ENCODE measurements at regions not wholly inside any gene's neighbourhood (a gene's known extent, or its start where the extent isn't known, plus 50 kb on each side); places are given as distances from the start of the nearest gene placed in this dataset.

DNA sequence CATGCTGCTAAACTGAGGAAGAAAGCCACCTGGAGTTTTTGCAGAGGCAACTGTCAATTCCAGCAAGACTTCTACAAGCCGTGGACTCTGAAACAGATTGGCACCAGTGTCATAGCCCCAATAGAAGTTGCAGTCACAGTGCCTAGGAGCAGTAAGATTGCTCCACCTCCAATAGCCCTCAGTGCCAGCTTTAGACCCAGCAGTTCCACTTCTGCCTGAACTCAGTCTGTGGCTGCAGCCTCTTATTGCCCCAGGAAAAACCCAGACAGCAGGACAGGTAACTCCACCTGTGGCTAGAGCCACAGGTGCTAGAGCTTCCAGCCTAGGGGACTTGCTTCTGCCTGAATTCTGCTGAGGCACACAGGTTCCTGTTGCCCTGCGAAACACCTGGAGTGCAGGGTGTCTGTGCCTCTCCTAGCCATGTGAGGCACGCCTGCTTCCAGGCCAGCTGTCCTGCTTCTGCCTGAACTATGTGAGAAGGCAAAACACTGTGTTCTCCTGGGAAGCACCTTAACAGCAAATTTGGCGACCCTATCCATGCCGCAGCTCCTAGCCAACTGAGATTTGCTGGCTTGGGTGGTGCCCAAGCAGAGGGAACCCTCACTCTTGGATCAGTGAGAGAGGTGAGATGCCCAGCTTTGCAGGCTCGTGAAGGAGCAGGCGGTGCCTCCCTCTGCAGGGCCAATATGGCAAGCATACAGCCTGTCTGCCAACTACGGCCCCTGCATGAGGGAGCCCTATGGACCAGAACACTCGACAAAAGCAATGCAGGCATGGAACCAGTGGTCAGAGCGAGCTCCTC is 607.6 kb downstream of the PCDH17 start:
- Histone ChIP-seq H2AFZ (ENCODE audit: low read length) (no peak overlapping the region), H4K20me1 (ENCODE audit: insufficient read depth, low read depth, low read length) (no peaks in the 10 kb centered on the region), H3K9me3 (ENCODE audit: low read length) (peaks cover 21% of the 10 kb centered on the region), H3K9ac (ENCODE audit: low read length) (no peak overlapping the region), H3K4me3 (ENCODE audit: low read length) (no peak overlapping the region), H3K4me1 (ENCODE audit: low read length) (no peaks in the 10 kb centered on the region), H3K36me3 (ENCODE audit: insufficient read depth, low read length) (no peaks in the 10 kb centered on the region), H3K9me2 (replicated peaks; ENCODE audit: insufficient read depth, low read length) (no peaks in the 10 kb centered on the region), H3K79me2 (ENCODE audit: low read length) (no peaks in the 10 kb centered on the region), H3K27me3 (ENCODE audit: low read length) (no peaks in the 10 kb centered on the region), H3K27ac (ENCODE audit: low read length) (no peak overlapping the region), H3K4me2 (ENCODE audit: low read depth, low read length, poor library complexity, severe bottlenecking) (no peak overlapping the region)
- no peak for DNase-seq

GRCh38 chr13:58239774-58240268 is 608.3 kb downstream of the PCDH17 start:
- no peaks in the 10 kb centered on the region for H4K20me1 ChIP-seq (ENCODE audit: insufficient read depth, low read depth, low read length)
- no peaks in the 10 kb centered on the region for H3K9me2 ChIP-seq (replicated peaks; ENCODE audit: insufficient read depth, low read length)
- no peak overlapping the region for H3K4me2 ChIP-seq (ENCODE audit: low read depth, low read length, poor library complexity, severe bottlenecking)
- no peak overlapping the region for H3K4me3 ChIP-seq (ENCODE audit: low read length)
- no peak overlapping the region for H2AFZ ChIP-seq (ENCODE audit: low read length)
- no peaks in the 10 kb centered on the region for H3K79me2 ChIP-seq (ENCODE audit: low read length)
- H3K27me3 ChIP-seq (ENCODE audit: low read length) = no peaks in the 10 kb centered on the region
- no peak for DNase-seq
- H3K4me1 ChIP-seq (ENCODE audit: low read length) = no peaks in the 10 kb centered on the region
- H3K36me3 ChIP-seq (ENCODE audit: insufficient read depth, low read length) = no peaks in the 10 kb centered on the region
- H3K27ac ChIP-seq (ENCODE audit: low read length) = no peak overlapping the region
- no peak overlapping the region for H3K9ac ChIP-seq (ENCODE audit: low read length)
- peaks cover 24% of the 10 kb centered on the region for H3K9me3 ChIP-seq (ENCODE audit: low read length)

GRCh38 chr13:58247080-58247479 is 615.5 kb downstream of the PCDH17 start:
- Histone ChIP-seq H3K79me2 (ENCODE audit: low read length) (no peaks in the 10 kb centered on the region), H3K4me3 (ENCODE audit: low read length) (no peak overlapping the region), H3K9me2 (replicated peaks; ENCODE audit: insufficient read depth, low read length) (no peaks in the 10 kb centered on the region), H3K4me2 (ENCODE audit: low read depth, low read length, poor library complexity, severe bottlenecking) (no peak overlapping the region), H3K4me1 (ENCODE audit: low read length) (no peaks in the 10 kb centered on the region), H3K27me3 (ENCODE audit: low read length) (no peaks in the 10 kb centered on the region), H3K27ac (ENCODE audit: low read length) (no peak overlapping the region), H4K20me1 (ENCODE audit: insufficient read depth, low read depth, low read length) (no peaks in the 10 kb centered on the region), H3K9me3 (ENCODE audit: low read length) (peaks cover 24% of the 10 kb centered on the region), H3K9ac (ENCODE audit: low read length) (no peak overlapping the region), H3K36me3 (ENCODE audit: insufficient read depth, low read length) (no peaks in the 10 kb centered on the region), H2AFZ (ENCODE audit: low read length) (no peak overlapping the region)
- DNase-seq = no peak

- H3K4me3 ChIP-seq (ENCODE audit: low read length) = no peak overlapping the region
- H3K27ac ChIP-seq (ENCODE audit: low read length) = no peak overlapping the region
- H3K9ac ChIP-seq (ENCODE audit: low read length) = no peak overlapping the region
- no peaks in the 10 kb centered on the region for H4K20me1 ChIP-seq (ENCODE audit: insufficient read depth, low read depth, low read length)
- no peak for DNase-seq
- peaks cover 18% of the 10 kb centered on the region; the same call in 1 of the 2 replicates for H3K9me3 ChIP-seq (ENCODE audit: low read length)
- H2AFZ ChIP-seq (ENCODE audit: low read length) = no peak overlapping the region
- no peaks in the 10 kb centered on the region for H3K9me2 ChIP-seq (replicated peaks; ENCODE audit: insufficient read depth, low read length)
- no peaks in the 10 kb centered on the region for H3K27me3 ChIP-seq (ENCODE audit: low read length)
- no peaks in the 10 kb centered on the region for H3K4me1 ChIP-seq (ENCODE audit: low read length)
- H3K36me3 ChIP-seq (ENCODE audit: insufficient read depth, low read length) = no peaks in the 10 kb centered on the region
- no peaks in the 10 kb centered on the region for H3K79me2 ChIP-seq (ENCODE audit: low read length)
- H3K4me2 ChIP-seq (ENCODE audit: low read depth, low read length, poor library complexity, severe bottlenecking) = no peak overlapping the region
Measured at GRCh38 chr13:58254943-58255342, 623.4 kb downstream of the PCDH17 start.

GRCh38 chr13:58266271-58266670 is 634.7 kb downstream of the PCDH17 start:
- H3K9me2 ChIP-seq (replicated peaks; ENCODE audit: insufficient read depth, low read length) = no peaks in the 10 kb centered on the region
- H3K27ac ChIP-seq (ENCODE audit: low read length) = no peak overlapping the region
- H3K9ac ChIP-seq (ENCODE audit: low read length) = no peak overlapping the region
- H3K4me1 ChIP-seq (ENCODE audit: low read length) = no peaks in the 10 kb centered on the region
- no peaks in the 10 kb centered on the region for H3K79me2 ChIP-seq (ENCODE audit: low read length)
- no peak overlapping the region for H3K4me3 ChIP-seq (ENCODE audit: low read length)
- no peaks in the 10 kb centered on the region for H4K20me1 ChIP-seq (ENCODE audit: insufficient read depth, low read depth, low read length)
- H3K9me3 ChIP-seq (ENCODE audit: low read length) = peaks cover 17% of the 10 kb centered on the region
- no peak overlapping the region for H2AFZ ChIP-seq (ENCODE audit: low read length)
- no peak for DNase-seq
- H3K4me2 ChIP-seq (ENCODE audit: low read depth, low read length, poor library complexity, severe bottlenecking) = no peak overlapping the region
- no peaks in the 10 kb centered on the region for H3K27me3 ChIP-seq (ENCODE audit: low read length)
- no peaks in the 10 kb centered on the region for H3K36me3 ChIP-seq (ENCODE audit: insufficient read depth, low read length)

DNA sequence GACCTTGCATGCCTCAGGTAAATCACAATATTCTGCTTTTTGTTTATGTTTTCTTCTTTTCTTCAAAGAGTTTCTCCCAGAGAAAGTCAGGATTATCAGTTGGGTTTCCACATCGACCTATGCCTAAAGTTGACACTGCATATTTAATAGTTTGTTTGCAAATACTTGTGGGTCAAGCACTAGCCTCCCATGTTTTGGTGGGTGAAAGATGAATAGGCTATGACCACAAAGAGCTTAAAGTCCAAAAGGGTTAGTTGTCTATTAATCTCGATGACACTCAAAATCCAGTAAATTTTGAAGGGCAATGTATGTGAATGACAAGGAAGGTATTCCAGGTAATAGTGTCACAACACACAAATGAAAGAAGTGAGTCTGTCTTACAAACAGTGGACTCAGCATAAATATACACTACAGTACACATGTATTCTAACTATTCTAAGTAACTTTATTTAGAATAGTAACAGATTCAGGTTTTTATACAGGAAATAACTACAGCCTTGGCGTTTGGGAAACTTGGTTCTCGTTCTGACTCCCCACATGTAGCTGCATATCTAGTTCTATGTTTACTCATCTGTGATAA is 667.1 kb downstream of the PCDH17 start:
- Histone ChIP-seq H3K9me3 (ENCODE audit: low read length) (peaks cover 23% of the 10 kb centered on the region), H2AFZ (ENCODE audit: low read length) (no peak overlapping the region), H3K9ac (ENCODE audit: low read length) (no peak overlapping the region), H3K9me2 (replicated peaks; ENCODE audit: insufficient read depth, low read length) (no peaks in the 10 kb centered on the region), H3K4me3 (ENCODE audit: low read length) (no peak overlapping the region), H3K79me2 (ENCODE audit: low read length) (no peaks in the 10 kb centered on the region), H4K20me1 (ENCODE audit: insufficient read depth, low read depth, low read length) (no peaks in the 10 kb centered on the region), H3K4me1 (ENCODE audit: low read length) (no peaks in the 10 kb centered on the region), H3K27ac (ENCODE audit: low read length) (no peak overlapping the region), H3K4me2 (ENCODE audit: low read depth, low read length, poor library complexity, severe bottlenecking) (no peak overlapping the region), H3K27me3 (ENCODE audit: low read length) (no peaks in the 10 kb centered on the region), H3K36me3 (ENCODE audit: insufficient read depth, low read length) (no peaks in the 10 kb centered on the region)
- DNase-seq = no peak

GRCh38 chr13:58300224-58300623 is 668.7 kb downstream of the PCDH17 start:
- no peaks in the 10 kb centered on the region for H3K36me3 ChIP-seq (ENCODE audit: insufficient read depth, low read length)
- no peak overlapping the region for H3K27ac ChIP-seq (ENCODE audit: low read length)
- H3K4me1 ChIP-seq (ENCODE audit: low read length) = no peaks in the 10 kb centered on the region
- no peaks in the 10 kb centered on the region for H3K9me2 ChIP-seq (replicated peaks; ENCODE audit: insufficient read depth, low read length)
- no peaks in the 10 kb centered on the region for H3K27me3 ChIP-seq (ENCODE audit: low read length)
- no peak overlapping the region for H2AFZ ChIP-seq (ENCODE audit: low read length)
- H3K9me3 ChIP-seq (ENCODE audit: low read length) = peaks cover 20% of the 10 kb centered on the region
- no peak overlapping the region for H3K9ac ChIP-seq (ENCODE audit: low read length)
- DNase-seq = no peak
- H3K79me2 ChIP-seq (ENCODE audit: low read length) = no peaks in the 10 kb centered on the region
- no peak overlapping the region for H3K4me3 ChIP-seq (ENCODE audit: low read length)
- H4K20me1 ChIP-seq (ENCODE audit: insufficient read depth, low read depth, low read length) = no peaks in the 10 kb centered on the region
- no peak overlapping the region for H3K4me2 ChIP-seq (ENCODE audit: low read depth, low read length, poor library complexity, severe bottlenecking)

DNA sequence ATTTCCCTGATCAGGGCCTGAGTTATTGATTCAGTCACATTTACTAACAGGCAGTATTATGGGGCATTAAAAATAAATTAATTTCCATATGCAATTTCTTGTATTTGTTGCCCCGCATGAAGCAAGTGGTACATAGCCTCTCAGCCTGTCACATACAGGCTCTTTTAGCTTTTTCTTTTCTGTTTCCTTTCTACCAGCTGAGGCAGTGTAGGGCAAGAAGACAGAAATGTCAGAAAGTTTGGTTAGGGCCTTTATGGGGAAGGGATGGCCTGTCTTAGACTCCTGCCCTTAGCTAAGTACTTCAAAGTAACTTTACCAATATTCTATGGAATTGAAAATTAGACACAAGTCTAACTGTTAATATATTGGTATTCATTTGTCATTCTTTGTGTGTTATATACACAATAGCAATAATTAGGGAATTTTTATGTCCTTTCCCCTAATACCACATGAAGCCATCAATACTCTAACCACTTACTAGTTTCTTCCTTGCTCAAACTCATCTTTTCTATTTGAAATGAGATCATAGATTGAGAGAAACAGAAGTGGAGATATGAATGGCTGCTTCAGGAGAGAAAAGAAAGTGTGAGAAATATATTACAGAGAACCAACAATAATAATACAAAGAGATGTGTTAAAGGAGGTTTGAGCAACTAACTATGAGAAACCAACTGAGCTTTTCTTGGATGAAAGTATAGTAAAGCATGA is 669.6 kb downstream of the PCDH17 start:
- no peak for DNase-seq
- no peak overlapping the region for H3K27ac ChIP-seq (ENCODE audit: low read length)
- H3K79me2 ChIP-seq (ENCODE audit: low read length) = no peaks in the 10 kb centered on the region
- no peak overlapping the region for H2AFZ ChIP-seq (ENCODE audit: low read length)
- no peak overlapping the region for H3K4me3 ChIP-seq (ENCODE audit: low read length)
- no peak overlapping the region for H3K4me2 ChIP-seq (ENCODE audit: low read depth, low read length, poor library complexity, severe bottlenecking)
- peaks cover 20% of the 10 kb centered on the region for H3K9me3 ChIP-seq (ENCODE audit: low read length)
- H3K36me3 ChIP-seq (ENCODE audit: insufficient read depth, low read length) = no peaks in the 10 kb centered on the region
- H3K9ac ChIP-seq (ENCODE audit: low read length) = no peak overlapping the region
- no peaks in the 10 kb centered on the region for H3K27me3 ChIP-seq (ENCODE audit: low read length)
- no peaks in the 10 kb centered on the region for H3K9me2 ChIP-seq (replicated peaks; ENCODE audit: insufficient read depth, low read length)
- no peaks in the 10 kb centered on the region for H3K4me1 ChIP-seq (ENCODE audit: low read length)
- H4K20me1 ChIP-seq (ENCODE audit: insufficient read depth, low read depth, low read length) = no peaks in the 10 kb centered on the region
